ENCODE measurements at regions not wholly inside any gene's neighbourhood (a gene's known extent, or its start where the extent isn't known, plus 50 kb on each side); places are given as distances from the start of the nearest gene placed in this dataset.

GRCh38 chr5:58185397-58185796, 274.5 kb downstream of the PLK2 start:
- H3K4me2 ChIP-seq (ENCODE audit: low read length): no peak overlapping the region
- no peaks in the 10 kb centered on the region for H3K4me1 ChIP-seq (ENCODE audit: control insufficient read depth, low read length)
- no peaks in the 10 kb centered on the region for H3K9me3 ChIP-seq (ENCODE audit: control insufficient read depth, insufficient read depth, low read length)
- TF ChIP-seq EZH2phosphoT487 (IDR thresholded peaks at IDR 0.05; ENCODE audit: borderline replicate concordance, low read length) (no peak), CTCF (IDR thresholded peaks at IDR 0.05; ENCODE audit: low read depth, low read length, poor library complexity, severe bottlenecking) (no peak)
- H3F3A ChIP-seq (ENCODE audit: control insufficient read depth, insufficient read depth): no peaks in the 10 kb centered on the region
- no peaks in the 10 kb centered on the region for H4K20me1 ChIP-seq (ENCODE audit: control insufficient read depth, insufficient read depth, low read depth, low read length)
- no peaks in the 10 kb centered on the region for H3K27me3 ChIP-seq (ENCODE audit: control insufficient read depth, low read length)
- no peaks in the 10 kb centered on the region for H3K79me2 ChIP-seq (ENCODE audit: control insufficient read depth, low read length)
- H3K4me3 ChIP-seq (ENCODE audit: low read length): no peak overlapping the region
- H3K36me3 ChIP-seq (ENCODE audit: control insufficient read depth, low read length): no peaks in the 10 kb centered on the region
- no peaks in the 10 kb centered on the region for H3K9me2 ChIP-seq (replicated peaks; ENCODE audit: control insufficient read depth, low read length)
- H3K27ac ChIP-seq (ENCODE audit: low read depth, low read length): no peak overlapping the region

GRCh38 chr5:58184910-58185309, 275.0 kb downstream of the PLK2 start:
- no peaks in the 10 kb centered on the region for H3K36me3 ChIP-seq (ENCODE audit: control insufficient read depth, low read length)
- H4K20me1 ChIP-seq (ENCODE audit: control insufficient read depth, insufficient read depth, low read depth, low read length): no peaks in the 10 kb centered on the region
- H3K27me3 ChIP-seq (ENCODE audit: control insufficient read depth, low read length): no peaks in the 10 kb centered on the region
- no peak overlapping the region for H3K27ac ChIP-seq (ENCODE audit: low read depth, low read length)
- TF ChIP-seq CTCF (IDR thresholded peaks at IDR 0.05; ENCODE audit: low read depth, low read length, poor library complexity, severe bottlenecking) (no peak), EZH2phosphoT487 (IDR thresholded peaks at IDR 0.05; ENCODE audit: borderline replicate concordance, low read length) (no peak)
- H3F3A ChIP-seq (ENCODE audit: control insufficient read depth, insufficient read depth): no peaks in the 10 kb centered on the region
- H3K9me3 ChIP-seq (ENCODE audit: control insufficient read depth, insufficient read depth, low read length): no peaks in the 10 kb centered on the region
- no peak overlapping the region for H3K4me3 ChIP-seq (ENCODE audit: low read length)
- H3K79me2 ChIP-seq (ENCODE audit: control insufficient read depth, low read length): no peaks in the 10 kb centered on the region
- no peak overlapping the region for H3K4me2 ChIP-seq (ENCODE audit: low read length)
- H3K4me1 ChIP-seq (ENCODE audit: control insufficient read depth, low read length): no peaks in the 10 kb centered on the region
- H3K9me2 ChIP-seq (replicated peaks; ENCODE audit: control insufficient read depth, low read length): no peaks in the 10 kb centered on the region

- no peak overlapping the region for H3K4me2 ChIP-seq (ENCODE audit: low read length)
- no peaks in the 10 kb centered on the region for H3K27me3 ChIP-seq (ENCODE audit: control insufficient read depth, low read length)
- TF ChIP-seq CTCF (IDR thresholded peaks at IDR 0.05; ENCODE audit: low read depth, low read length, poor library complexity, severe bottlenecking) (no peak), EZH2phosphoT487 (IDR thresholded peaks at IDR 0.05; ENCODE audit: borderline replicate concordance, low read length) (no peak)
- H3K4me3 ChIP-seq (ENCODE audit: low read length): no peak overlapping the region
- H3K4me1 ChIP-seq (ENCODE audit: control insufficient read depth, low read length): no peaks in the 10 kb centered on the region
- no peaks in the 10 kb centered on the region for H3K9me2 ChIP-seq (replicated peaks; ENCODE audit: control insufficient read depth, low read length)
- H4K20me1 ChIP-seq (ENCODE audit: control insufficient read depth, insufficient read depth, low read depth, low read length): no peaks in the 10 kb centered on the region
- no peaks in the 10 kb centered on the region for H3K79me2 ChIP-seq (ENCODE audit: control insufficient read depth, low read length)
- H3K9me3 ChIP-seq (ENCODE audit: control insufficient read depth, insufficient read depth, low read length): no peaks in the 10 kb centered on the region
- H3K27ac ChIP-seq (ENCODE audit: low read depth, low read length): no peak overlapping the region
- no peaks in the 10 kb centered on the region for H3F3A ChIP-seq (ENCODE audit: control insufficient read depth, insufficient read depth)
- no peaks in the 10 kb centered on the region for H3K36me3 ChIP-seq (ENCODE audit: control insufficient read depth, low read length)
Observed at GRCh38 chr5:58183786-58184085, 276.1 kb downstream of the PLK2 start.

All from DOHH2 (cell line).